Activated CD4-positive, alpha-beta memory T cell treated with anti-CD3 and anti-CD28 coated beads for 36 hours (primary cell): ENCODE measurements at regions not wholly inside any gene's neighbourhood (a gene's known extent, or its start where the extent isn't known, plus 50 kb on each side); places are given as distances from the start of the nearest gene placed in this dataset.

Source experiments
- CTCF ChIA-PET: fragments of 350-600 bp; sonication (Branson Sonifier 250); formaldehyde crosslinking; loops from one replicate; lab custom pipeline; 2021; ENCODE audit warnings: antibody characterized with exemption, inconsistent platforms; lab: Charles Lee
- POLR2A ChIA-PET: fragments of 350-600 bp; sonication (Branson Sonifier 250); formaldehyde crosslinking; loops from one replicate; lab custom pipeline; 2021; ENCODE audit warnings: antibody characterized with exemption; lab: Charles Lee
- DNase-seq: peaks from one replicate; pipeline ENCODE4 v3.0.0-alpha.2; 2020
- H3K27ac Mint-ChIP-seq: one replicate; pipeline ENCODE4 v1.8.0; 2021; ENCODE audit warnings: mixed read lengths
- H3K27me3 Mint-ChIP-seq: one replicate; pipeline ENCODE4 v1.8.0; 2021; ENCODE audit warnings: mixed read lengths
- H3K36me3 Mint-ChIP-seq: one replicate; pipeline ENCODE4 v1.8.0; 2021; ENCODE audit warnings: mixed read lengths
- H3K4me1 Mint-ChIP-seq: one replicate; pipeline ENCODE4 v1.8.0; 2021; ENCODE audit warnings: low read depth, mixed read lengths
- H3K4me3 Mint-ChIP-seq: one replicate; pipeline ENCODE4 v1.8.0; 2021; ENCODE audit warnings: mild to moderate bottlenecking, mixed read lengths
- H3K9me3 Mint-ChIP-seq: one replicate; pipeline ENCODE4 v1.8.0; 2021; ENCODE audit warnings: mixed read lengths
- intact Hi-C: fragments of 100-400 bp; cut with micrococcal nuclease; formaldehyde crosslinking; loops from one replicate; pipeline ENCODE4 v1.15.1; 2023

- Mint-ChIP-seq H3K27me3 (no peaks in the 10 kb centered on the region), H3K36me3 (no peaks in the 10 kb centered on the region), H3K27ac (no peak overlapping the region), H3K4me1 (no peaks in the 10 kb centered on the region), H3K9me3 (no peaks in the 10 kb centered on the region), H3K4me3 (no peak overlapping the region)
- DNase-seq: no peak
- CTCF ChIA-PET: interaction anchor here (0.6 kb wide), 1 partner anchor 40 kb away, joined by 3 read pairs; no protein-coding TSS in a partner anchor
- POLR2A ChIA-PET: no interaction called here
- intact Hi-C loops: no loop called here
Measured at GRCh38 chrX:51954592-51954991, 61.2 kb downstream of the MAGED1 start.

GRCh38 chrX:51955200-51955599 lies 61.8 kb downstream of the MAGED1 start:
- Mint-ChIP-seq H3K9me3 (no peaks in the 10 kb centered on the region), H3K4me3 (no peak overlapping the region), H3K36me3 (no peaks in the 10 kb centered on the region), H3K27ac (no peak overlapping the region), H3K27me3 (no peaks in the 10 kb centered on the region), H3K4me1 (no peaks in the 10 kb centered on the region)
- DNase-seq: no peak
- CTCF ChIA-PET: no interaction called here
- POLR2A ChIA-PET: no interaction called here
- intact Hi-C loops: no loop called here

- DNase-seq: no peak
- Mint-ChIP-seq H3K27ac (no peak overlapping the region), H3K9me3 (no peaks in the 10 kb centered on the region), H3K4me3 (no peak overlapping the region), H3K4me1 (no peaks in the 10 kb centered on the region), H3K36me3 (no peaks in the 10 kb centered on the region), H3K27me3 (no peaks in the 10 kb centered on the region)
- POLR2A ChIA-PET: no interaction called here
- intact Hi-C loops: no loop called here
- CTCF ChIA-PET: no interaction called here
Measured at GRCh38 chrX:51956441-51956840, 63.0 kb downstream of the MAGED1 start.

- Mint-ChIP-seq H3K27me3 (peaks cover 4% of the 10 kb centered on the region), H3K36me3 (no peaks in the 10 kb centered on the region), H3K9me3 (no peaks in the 10 kb centered on the region), H3K4me3 (no peak overlapping the region), H3K4me1 (peaks cover 2% of the 10 kb centered on the region), H3K27ac (no peak overlapping the region)
- POLR2A ChIA-PET: no interaction called here
- DNase-seq: no peak
- intact Hi-C loops: no loop called here
- CTCF ChIA-PET: no interaction called here
Measured at GRCh38 chrX:51975360-51975759, 81.9 kb downstream of the MAGED1 start.

- Mint-ChIP-seq H3K27me3 (peaks cover 4% of the 10 kb centered on the region), H3K27ac (no peak overlapping the region), H3K9me3 (no peaks in the 10 kb centered on the region), H3K4me1 (peaks cover 2% of the 10 kb centered on the region), H3K4me3 (no peak overlapping the region), H3K36me3 (no peaks in the 10 kb centered on the region)
- no peak for DNase-seq
- ChIA-PET POLR2A (no interaction called here), CTCF (no interaction called here)
- intact Hi-C loops: no loop called here
Measured at GRCh38 chrX:51975811-51976210, 82.4 kb downstream of the MAGED1 start.

- POLR2A ChIA-PET: no interaction called here
- intact Hi-C loops: no loop called here
- DNase-seq: no peak
- no peak overlapping the region for H3K27ac Mint-ChIP-seq
- CTCF ChIA-PET: no interaction called here
- peaks cover 2% of the 10 kb centered on the region for H3K4me1 Mint-ChIP-seq
- H3K36me3 Mint-ChIP-seq: no peaks in the 10 kb centered on the region
- H3K27me3 Mint-ChIP-seq: peaks cover 4% of the 10 kb centered on the region
- no peak overlapping the region for H3K4me3 Mint-ChIP-seq
- no peaks in the 10 kb centered on the region for H3K9me3 Mint-ChIP-seq
Measured at GRCh38 chrX:51976503-51976902, 83.1 kb downstream of the MAGED1 start.
